Smooth muscle cell (in vitro differentiated cells): ENCODE measurements at regions not wholly inside any gene's neighbourhood (a gene's known extent, or its start where the extent isn't known, plus 50 kb on each side); places are given as distances from the start of the nearest gene placed in this dataset.

Experiments
- DNase-seq: peaks from one replicate; lab custom pipeline; 2025; ENCODE audit not compliant: unreplicated experiment; lab: John Stamatoyannopoulos, UW
- H2AFZ ChIP-seq: fragments of 200-600 bp; sonication (generic); 2 replicates; pipeline ENCODE4 v1.6.0; 2016; ENCODE audit warnings: antibody characterized with exemption, low read depth, mild to moderate bottlenecking
- H3F3A ChIP-seq: fragments of 200-600 bp; sonication (generic); 2 replicates; pipeline ENCODE4 v1.6.0; 2017; ENCODE audit warnings: antibody characterized with exemption, low read depth
- H3K27ac ChIP-seq: fragments of 200-600 bp; sonication (generic); 2 replicates; pipeline ENCODE4 v1.5.1; 2016; ENCODE audit warnings: low read depth, mild to moderate bottlenecking
- H3K27me3 ChIP-seq: fragments of 200-600 bp; sonication (generic); 2 replicates; pipeline ENCODE4 v1.6.1; 2016; ENCODE audit warnings: low read depth, mild to moderate bottlenecking
- H3K36me3 ChIP-seq: fragments of 200-600 bp; sonication (generic); 2 replicates; pipeline ENCODE4 v1.5.1; 2016; ENCODE audit warnings: low read depth
- H3K4me1 ChIP-seq: fragments of 200-600 bp; sonication (generic); 2 replicates; pipeline ENCODE4 v1.5.1; 2016; ENCODE audit warnings: low read depth
- H3K4me2 ChIP-seq: fragments of 200-600 bp; sonication (generic); 2 replicates; pipeline ENCODE4 v1.6.0; 2016; ENCODE audit warnings: mild to moderate bottlenecking
- H3K4me3 ChIP-seq: fragments of 200-600 bp; sonication (generic); 2 replicates; pipeline ENCODE4 v1.5.1; 2016; ENCODE audit warnings: mild to moderate bottlenecking
- H3K79me2 ChIP-seq: fragments of 200-600 bp; sonication (generic); 2 replicates; pipeline ENCODE4 v1.6.0; 2016; ENCODE audit warnings: low read depth, mild to moderate bottlenecking
- H3K9ac ChIP-seq: fragments of 200-600 bp; sonication (generic); 2 replicates; pipeline ENCODE4 v1.6.0; 2016; ENCODE audit warnings: low read depth
- H3K9me3 ChIP-seq: fragments of 200-600 bp; sonication (generic); replicated peaks from 2 replicates; pipeline ENCODE4 v1.5.1; 2016; ENCODE audit warnings: low read depth
- H4K20me1 ChIP-seq: fragments of 200-600 bp; sonication (generic); 2 replicates; pipeline ENCODE4 v1.6.0; 2016; ENCODE audit warnings: low read depth
- CTCF ChIP-seq: fragments of 200-600 bp; sonication (generic); IDR thresholded peaks from 2 replicates; pipeline ENCODE4 v1.5.1; 2017; ENCODE audit warnings: borderline replicate concordance, mild to moderate bottlenecking, antibody characterized with exemption; ENCODE audit not compliant: insufficient read depth, poor library complexity, severe bottlenecking
- WGBS: methylation state at CpG from one replicate; pipeline ENCODE4 v1.1.7; 2016; ENCODE audit warnings: low lambda C conversion rate; 5-methylcytosine and 5-hydroxymethylcytosine counted together

GRCh38 chr13:66069570-66069969 lies 1160.6 kb downstream of the PCDH9 start:
- H3K27me3 ChIP-seq: no peaks in the 10 kb centered on the region
- no peaks in the 10 kb centered on the region for H4K20me1 ChIP-seq
- no peaks in the 10 kb centered on the region for H3K79me2 ChIP-seq
- no peaks in the 10 kb centered on the region for H3K4me1 ChIP-seq
- no peak for DNase-seq
- no peaks in the 10 kb centered on the region for H3K36me3 ChIP-seq
- H3K27ac ChIP-seq: no peak overlapping the region
- TF ChIP-seq CTCF: no peak
- H3K4me3 ChIP-seq: no peak overlapping the region
- no peak overlapping the region for H3K4me2 ChIP-seq
- no peaks in the 10 kb centered on the region for H3F3A ChIP-seq
- H3K9ac ChIP-seq: no peak overlapping the region
- no peaks in the 10 kb centered on the region for H3K9me3 ChIP-seq
- WGBS: 89% methylated on average over 1 of the region's 1 CpG
- no peak overlapping the region for H2AFZ ChIP-seq

- Histone ChIP-seq H3K27me3 (no peaks in the 10 kb centered on the region), H3K36me3 (no peaks in the 10 kb centered on the region), H2AFZ (no peak overlapping the region), H3K9ac (no peak overlapping the region), H3K4me2 (no peak overlapping the region), H3K27ac (no peak overlapping the region), H3F3A (no peaks in the 10 kb centered on the region), H4K20me1 (no peaks in the 10 kb centered on the region), H3K79me2 (no peaks in the 10 kb centered on the region), H3K9me3 (no peaks in the 10 kb centered on the region), H3K4me3 (no peak overlapping the region), H3K4me1 (no peaks in the 10 kb centered on the region)
- WGBS: 67% methylated on average over 2 of the region's 2 CpGs
- TF ChIP-seq CTCF: no peak
- DNase-seq: no peak
These were observed 1161.5 kb downstream of the PCDH9 start for GRCh38 chr13:66068683-66069082.

GRCh38 chr13:66048888-66049287 lies 1181.2 kb downstream of the PCDH9 start:
- no peaks in the 10 kb centered on the region for H3F3A ChIP-seq
- H3K4me2 ChIP-seq: no peak overlapping the region
- no peak overlapping the region for H3K27ac ChIP-seq
- H3K79me2 ChIP-seq: no peaks in the 10 kb centered on the region
- WGBS: 78% methylated on average over 4 of the region's 4 CpGs
- no peak for DNase-seq
- H3K36me3 ChIP-seq: no peaks in the 10 kb centered on the region
- H3K4me3 ChIP-seq: no peak overlapping the region
- no peaks in the 10 kb centered on the region for H3K4me1 ChIP-seq
- H4K20me1 ChIP-seq: no peaks in the 10 kb centered on the region
- TF ChIP-seq CTCF: no peak
- H3K9me3 ChIP-seq: no peaks in the 10 kb centered on the region
- H3K9ac ChIP-seq: no peak overlapping the region
- H2AFZ ChIP-seq: no peak overlapping the region
- H3K27me3 ChIP-seq: no peaks in the 10 kb centered on the region

GRCh38 chr13:66040506-66040905 lies 1189.6 kb downstream of the PCDH9 start:
- peaks cover 5% of the 10 kb centered on the region for H3K4me1 ChIP-seq
- H3K27me3 ChIP-seq: no peaks in the 10 kb centered on the region
- H3K27ac ChIP-seq: no peak overlapping the region
- no peak for TF ChIP-seq CTCF
- no peaks in the 10 kb centered on the region for H3F3A ChIP-seq
- no peaks in the 10 kb centered on the region for H3K9me3 ChIP-seq
- no peak overlapping the region for H2AFZ ChIP-seq
- H3K4me2 ChIP-seq: no peak overlapping the region
- no peak for DNase-seq
- H3K79me2 ChIP-seq: no peaks in the 10 kb centered on the region
- H3K9ac ChIP-seq: no peak overlapping the region
- no peak overlapping the region for H3K4me3 ChIP-seq
- H4K20me1 ChIP-seq: no peaks in the 10 kb centered on the region
- no peaks in the 10 kb centered on the region for H3K36me3 ChIP-seq
- 88% methylated on average over 2 of the region's 2 CpGs for WGBS
